C4-2B (cell line): ENCODE measurements at regions not wholly inside any gene's neighbourhood (a gene's known extent, or its start where the extent isn't known, plus 50 kb on each side); places are given as distances from the start of the nearest gene placed in this dataset.

Experiments
- CTCF ChIP-seq: fragments of 450-650 bp; conservative IDR thresholded peaks from 2 replicates; pipeline ENCODE4 v1.5.1; 2017; ENCODE audit warnings: mild to moderate bottlenecking
- ZFX ChIP-seq: fragments of 450-650 bp; IDR thresholded peaks from 2 replicates; pipeline ENCODE4 v1.6.1; 2017

- TF ChIP-seq CTCF (no peak), ZFX (no peak)
Observed at GRCh38 chr3:152531717-152532116, 263.0 kb downstream of the MBNL1 start.
